Cardiac fibroblast (primary cell): ENCODE measurements at regions not wholly inside any gene's neighbourhood (a gene's known extent, or its start where the extent isn't known, plus 50 kb on each side); places are given as distances from the start of the nearest gene placed in this dataset.
"Not testable (repeated sequence)": the region's sequence is repeated elsewhere in the genome, so short reads cannot be mapped to it uniquely, and the experiment has no call there.

Experiments used
- DNase-seq, 2 donors: peaks; one replicate each; pipeline versions ENCODE4 v3.0.0 to v3.0.0-alpha.2; 2010; ENCODE audit warnings: low read depth in 2 of 2
- H3K4me3 ChIP-seq, 2 donors: replicated peaks in 1 of 2; 1 replicate in 1 of 2; 2 replicates in 1 of 2; pipeline ENCODE4 v1.5.1; 2011; ENCODE audit warnings: low read depth in 2 of 2, low read length in 2 of 2, mild to moderate bottlenecking in 2 of 2, moderate library complexity in 1 of 2
- TF ChIP-seq, protein P1 (sequence below): IDR thresholded peaks from one replicate; pipeline ENCODE4 v1.5.1; 2011; ENCODE audit warnings: low read depth, mild to moderate bottlenecking, low read length, inconsistent platforms

DNA sequence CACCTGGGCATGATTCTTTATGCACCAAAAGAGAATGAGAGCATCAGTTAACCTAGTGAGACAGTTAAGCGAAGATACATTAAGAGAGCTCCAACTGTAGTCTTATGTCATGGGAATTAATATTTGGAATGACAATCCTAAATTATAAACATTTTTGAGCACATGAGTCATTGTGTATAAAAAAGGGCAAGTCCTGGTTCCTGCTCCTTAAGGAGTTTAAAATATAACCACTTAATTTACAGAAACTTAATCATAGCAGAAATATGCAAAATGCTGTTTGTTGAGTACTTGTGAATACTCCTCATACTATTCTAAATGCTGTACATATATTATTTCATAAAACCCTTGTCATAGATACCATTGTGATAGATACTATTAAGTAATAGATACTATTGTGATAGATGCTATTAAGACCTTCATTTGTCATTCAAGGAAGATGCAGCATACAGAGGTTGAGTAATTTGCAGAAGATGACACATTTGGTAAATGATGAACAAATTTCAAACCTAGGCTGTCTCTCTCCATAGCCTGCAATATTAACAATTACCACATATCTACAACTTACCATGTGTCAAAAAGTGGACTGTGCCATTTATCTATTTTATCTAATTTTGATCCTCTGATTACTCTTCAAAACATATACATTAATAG is 301.0 kb downstream of the TBC1D4 start:
- TF ChIP-seq, protein P1, sequence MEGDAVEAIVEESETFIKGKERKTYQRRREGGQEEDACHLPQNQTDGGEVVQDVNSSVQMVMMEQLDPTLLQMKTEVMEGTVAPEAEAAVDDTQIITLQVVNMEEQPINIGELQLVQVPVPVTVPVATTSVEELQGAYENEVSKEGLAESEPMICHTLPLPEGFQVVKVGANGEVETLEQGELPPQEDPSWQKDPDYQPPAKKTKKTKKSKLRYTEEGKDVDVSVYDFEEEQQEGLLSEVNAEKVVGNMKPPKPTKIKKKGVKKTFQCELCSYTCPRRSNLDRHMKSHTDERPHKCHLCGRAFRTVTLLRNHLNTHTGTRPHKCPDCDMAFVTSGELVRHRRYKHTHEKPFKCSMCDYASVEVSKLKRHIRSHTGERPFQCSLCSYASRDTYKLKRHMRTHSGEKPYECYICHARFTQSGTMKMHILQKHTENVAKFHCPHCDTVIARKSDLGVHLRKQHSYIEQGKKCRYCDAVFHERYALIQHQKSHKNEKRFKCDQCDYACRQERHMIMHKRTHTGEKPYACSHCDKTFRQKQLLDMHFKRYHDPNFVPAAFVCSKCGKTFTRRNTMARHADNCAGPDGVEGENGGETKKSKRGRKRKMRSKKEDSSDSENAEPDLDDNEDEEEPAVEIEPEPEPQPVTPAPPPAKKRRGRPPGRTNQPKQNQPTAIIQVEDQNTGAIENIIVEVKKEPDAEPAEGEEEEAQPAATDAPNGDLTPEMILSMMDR, result no peak
- no peak overlapping the region for H3K4me3 ChIP-seq
- DNase-seq, result peak; percentile 38 to 72

DNA sequence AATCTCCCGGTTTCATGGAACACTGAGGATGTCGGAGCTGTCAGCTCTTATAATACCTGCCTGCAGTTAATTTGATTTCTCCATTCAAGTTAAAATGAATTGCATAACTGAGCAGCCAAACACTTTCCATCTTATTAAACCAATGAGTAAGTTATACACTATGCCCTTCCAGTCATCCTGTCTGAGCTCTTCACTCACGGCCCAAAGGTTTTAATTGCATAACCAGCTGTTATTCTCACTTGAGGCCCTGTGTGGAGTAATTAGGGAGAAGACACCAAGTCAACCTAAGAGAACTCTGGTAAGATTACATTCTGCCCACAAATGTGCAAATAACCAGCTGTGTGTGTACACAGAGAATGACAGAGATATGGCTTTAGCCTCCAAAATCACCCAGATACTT is 303.5 kb downstream of the TBC1D4 start:
- no peak for DNase-seq
- TF ChIP-seq, protein P1, result no peak

GRCh38 chr13:75175575-75175974 is 306.4 kb downstream of the TBC1D4 start:
- TF ChIP-seq, protein P1, result no peak
- peak in 1 of 2 donors; percentile 36 for DNase-seq
- no peak overlapping the region for H3K4me3 ChIP-seq

More for the DNA sequence above, 303.5 kb downstream of the TBC1D4 start:
- no peak overlapping the region for H3K4me3 ChIP-seq

DNA sequence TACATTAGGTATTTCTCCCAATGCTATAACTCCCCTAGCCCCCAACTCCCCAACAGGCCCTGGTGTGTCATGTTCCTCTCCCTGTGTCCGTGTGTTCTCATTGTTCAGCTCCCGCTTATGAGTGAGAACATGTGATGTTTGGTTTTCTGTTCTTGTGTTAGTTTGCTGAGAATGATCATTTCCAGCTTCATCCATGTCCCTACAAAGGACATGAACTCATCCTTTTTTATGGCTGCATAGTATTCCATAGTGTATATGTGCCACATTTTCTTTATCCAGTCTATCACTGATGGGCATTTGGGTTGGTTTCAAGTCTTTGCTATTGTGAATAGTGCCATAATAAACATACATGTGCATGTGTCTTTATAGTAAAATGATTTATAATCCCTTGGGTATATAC is 306.9 kb downstream of the TBC1D4 start:
- not testable (repeated sequence) for DNase-seq

DNA sequence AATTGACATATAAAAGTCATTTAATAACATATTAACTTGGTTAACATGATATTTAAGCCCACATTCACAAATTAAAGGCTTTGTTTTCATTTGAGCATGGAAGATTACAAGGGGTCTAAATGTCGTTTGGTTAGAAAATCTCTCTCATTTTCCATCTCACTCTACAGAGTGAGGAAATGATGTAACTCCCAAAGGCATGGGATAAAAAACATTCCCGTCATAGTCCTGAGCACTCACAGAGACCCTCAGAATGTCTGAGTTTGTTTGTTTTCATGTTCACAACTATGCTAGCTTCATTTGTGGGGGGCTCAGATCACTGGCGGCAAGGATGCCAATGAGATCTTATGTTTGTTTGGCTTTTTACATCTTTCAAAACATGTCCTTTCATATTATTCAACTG is 307.5 kb downstream of the TBC1D4 start:
- DNase-seq, result no peak
- no peak overlapping the region for H3K4me3 ChIP-seq
- TF ChIP-seq, protein P1, result no peak

More for the DNA sequence above, 306.9 kb downstream of the TBC1D4 start:
- H3K4me3 ChIP-seq, result not testable (repeated sequence)

DNA sequence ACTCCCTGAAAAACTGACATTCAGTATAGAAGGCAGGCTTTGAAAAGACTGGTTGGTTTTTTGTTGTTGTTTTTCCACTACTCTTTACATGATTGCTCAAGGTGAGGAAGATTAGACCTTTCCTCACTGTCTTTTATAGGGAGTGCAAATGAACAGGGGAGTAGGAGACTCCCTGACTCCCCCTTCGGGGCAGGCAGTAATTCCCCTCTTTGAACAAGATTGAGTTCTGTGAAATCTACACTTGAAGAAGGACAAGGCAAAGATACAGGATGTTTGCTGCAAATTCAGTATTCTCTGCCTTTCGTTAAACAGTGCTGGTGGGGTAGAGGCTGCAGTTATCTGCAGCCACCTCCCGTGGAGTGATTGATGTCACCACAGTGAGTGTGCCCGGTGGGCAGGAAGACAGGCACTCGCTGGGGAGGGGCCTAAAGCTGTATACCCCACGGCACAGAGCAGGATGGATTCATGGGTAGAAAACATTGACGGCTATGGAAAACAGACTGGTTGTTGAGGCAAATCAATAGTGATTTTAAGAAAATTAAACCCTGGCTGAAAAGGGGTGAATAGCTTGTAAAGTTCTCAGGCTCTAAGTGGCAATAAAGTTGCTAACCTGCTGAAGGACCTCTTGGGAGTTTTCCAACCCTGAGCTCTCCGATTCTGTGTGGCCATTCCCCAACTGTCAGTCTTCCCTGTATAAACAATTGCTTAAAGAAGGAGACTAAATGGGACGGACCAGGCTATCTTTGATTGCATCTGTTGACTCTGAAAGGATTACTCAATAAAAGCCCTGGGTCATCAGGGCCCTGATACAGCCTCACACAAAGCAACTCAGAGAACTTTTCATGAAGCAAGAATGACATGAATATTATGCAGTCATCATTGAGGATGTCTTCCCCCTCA is 308.3 kb downstream of the TBC1D4 start:
- no peak overlapping the region for H3K4me3 ChIP-seq
- DNase-seq, result no peak
- TF ChIP-seq, protein P1, result no peak

- TF ChIP-seq, protein P1, result no peak
- no peak overlapping the region for H3K4me3 ChIP-seq
- DNase-seq, result no peak
Observed at GRCh38 chr13:75170311-75170710, 311.7 kb downstream of the TBC1D4 start.
